ENCODE measurements at regions not wholly inside any gene's neighbourhood (a gene's known extent, or its start where the extent isn't known, plus 50 kb on each side); places are given as distances from the start of the nearest gene placed in this dataset.

DNA sequence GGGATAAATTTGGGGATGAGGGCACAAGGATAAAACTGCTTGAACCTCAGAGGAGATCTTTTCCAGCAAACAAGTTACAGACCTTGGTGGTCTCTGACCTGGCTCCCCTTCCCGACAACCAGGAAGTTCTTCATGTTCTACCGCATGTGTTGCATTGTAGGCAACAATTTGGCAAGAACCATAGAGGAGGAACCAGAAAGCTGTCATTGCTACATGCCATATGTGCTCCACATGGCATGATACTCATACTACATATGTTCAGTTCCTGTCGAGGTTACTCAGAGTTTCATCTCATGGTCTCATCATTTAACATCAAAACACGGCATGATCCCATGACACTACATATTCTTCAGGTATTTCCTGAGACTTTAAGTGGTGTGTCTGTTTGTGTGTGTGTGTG is 235.9 kb downstream of the OR13H1 start:
- no TSS peak for BruUV-seq (replicated peaks)
- DNase-seq (ENCODE audit: low spot score) (no peak), FAIRE-seq (no peak), ATAC-seq (no peak)
- no peak overlapping the region for H3K4me3 ChIP-seq (replicated peaks in 1 of 3; ENCODE audit: insufficient read depth in 1 of 3, low read depth in 2 of 3, low read length in 3 of 3)
- no peaks in the 10 kb centered on the region for H3K9me3 ChIP-seq (ENCODE audit: low read length)
- intact Hi-C loops (cut with micrococcal nuclease; ENCODE audit: unreplicated experiment) (no loop called here), in situ Hi-C loops (cut with HindIII; ENCODE audit: extremely low pct_ligation_motif_present, low pct_unique_long_range_greater_than_20kb) (no loop called here)
- H2AFZ ChIP-seq (ENCODE audit: low read length): no peak overlapping the region
- H3K36me3 ChIP-seq (replicated peaks in 1 of 2; ENCODE audit: control insufficient read depth in 1 of 2, insufficient read depth in 2 of 2, low read length in 2 of 2): peaks cover 4 to 8% of the 10 kb centered on the region in 2 experiments; a peak in 4 of 5 replicates
- H3K27me3 ChIP-seq (ENCODE audit: control insufficient read depth in 1 of 2, insufficient read depth in 2 of 2, low read length in 2 of 2): no peaks in the 10 kb centered on the region
- H3K4me2 ChIP-seq (ENCODE audit: low read depth, low read length): no peak overlapping the region
- H4K20me1 ChIP-seq (ENCODE audit: insufficient read depth, low read length): no peaks in the 10 kb centered on the region
- no peaks in the 10 kb centered on the region for H3K4me1 ChIP-seq (ENCODE audit: insufficient read depth, low read length)
- ChIA-PET POLR2A (no interaction called here), CTCF (ENCODE audit: low intra/inter-chr PET ratio, low total read pairs) (no interaction called here)
- H3K79me2 ChIP-seq (ENCODE audit: insufficient read depth, low read length): no peaks in the 10 kb centered on the region
- TF ChIP-seq ARNT2 (CRISPR knock-in tag; IDR thresholded peaks at IDR 0.05; ENCODE audit: low read depth): no peak
- TF ChIP-seq STAT5B (CRISPR knock-in tag; IDR thresholded peaks at IDR 0.05): no peak
- no peak for TF ChIP-seq NFYC (CRISPR knock-in tag; IDR thresholded peaks at IDR 0.05)
- no peak for TF ChIP-seq TP53 (CRISPR knock-in tag; conservative IDR thresholded peaks at IDR 0.05)
- no peak for TF ChIP-seq GTF3A (CRISPR knock-in tag; conservative IDR thresholded peaks at IDR 0.05)
- no peak for TF ChIP-seq ZNF577 (CRISPR knock-in tag; IDR thresholded peaks at IDR 0.05; ENCODE audit: borderline replicate concordance, low read depth)
- no peak for TF ChIP-seq THAP9 (CRISPR knock-in tag; IDR thresholded peaks at IDR 0.05; ENCODE audit: borderline replicate concordance)
- TF ChIP-seq ZNF496 (CRISPR knock-in tag; IDR thresholded peaks at IDR 0.05; ENCODE audit: insufficient replicate concordance): no peak
- TF ChIP-seq SKI (IDR thresholded peaks at IDR 0.05; ENCODE audit: partially characterized antibody): no peak
- no peak for TF ChIP-seq ISX (CRISPR knock-in tag; conservative IDR thresholded peaks at IDR 0.05)
- TF ChIP-seq SOX6 (IDR thresholded peaks at IDR 0.05): no peak
- no peak for TF ChIP-seq SOX6 (CRISPR knock-in tag; IDR thresholded peaks at IDR 0.05)
- TF ChIP-seq EP300 (IDR thresholded peaks at IDR 0.05; ENCODE audit: low read depth in 2 of 2, low read length in 2 of 2): no peak
- TF ChIP-seq EP300 (CRISPR knock-in tag; IDR thresholded peaks at IDR 0.05; ENCODE audit: borderline replicate concordance): no peak
- no peak for TF ChIP-seq PHF8 (CRISPR knock-in tag; IDR thresholded peaks at IDR 0.05)
- TF ChIP-seq NCOA1 (CRISPR knock-in tag; IDR thresholded peaks at IDR 0.05): no peak
- TF ChIP-seq ZNF713 (CRISPR knock-in tag; IDR thresholded peaks at IDR 0.05): no peak
- WGBS (ENCODE audit: low lambda C conversion rate): 100% methylated on average over 2 of the region's 4 CpGs
- no peak overlapping the region for H3K9ac ChIP-seq (ENCODE audit: insufficient read depth, low read depth, low read length)
- H3K27ac ChIP-seq (ENCODE audit: extremely low read length, insufficient read depth, low read length): no peak overlapping the region

All from HepG2 (cell line).